ENCODE measurements at regions not wholly inside any gene's neighbourhood (a gene's known extent, or its start where the extent isn't known, plus 50 kb on each side); places are given as distances from the start of the nearest gene placed in this dataset.
"Not testable (repeated sequence)": the region's sequence is repeated elsewhere in the genome, so short reads cannot be mapped to it uniquely, and the experiment has no call there.

- no peak overlapping the region for H3K27ac ChIP-seq (ENCODE audit: poor library complexity, severe bottlenecking)
- TF ChIP-seq, protein P1, sequence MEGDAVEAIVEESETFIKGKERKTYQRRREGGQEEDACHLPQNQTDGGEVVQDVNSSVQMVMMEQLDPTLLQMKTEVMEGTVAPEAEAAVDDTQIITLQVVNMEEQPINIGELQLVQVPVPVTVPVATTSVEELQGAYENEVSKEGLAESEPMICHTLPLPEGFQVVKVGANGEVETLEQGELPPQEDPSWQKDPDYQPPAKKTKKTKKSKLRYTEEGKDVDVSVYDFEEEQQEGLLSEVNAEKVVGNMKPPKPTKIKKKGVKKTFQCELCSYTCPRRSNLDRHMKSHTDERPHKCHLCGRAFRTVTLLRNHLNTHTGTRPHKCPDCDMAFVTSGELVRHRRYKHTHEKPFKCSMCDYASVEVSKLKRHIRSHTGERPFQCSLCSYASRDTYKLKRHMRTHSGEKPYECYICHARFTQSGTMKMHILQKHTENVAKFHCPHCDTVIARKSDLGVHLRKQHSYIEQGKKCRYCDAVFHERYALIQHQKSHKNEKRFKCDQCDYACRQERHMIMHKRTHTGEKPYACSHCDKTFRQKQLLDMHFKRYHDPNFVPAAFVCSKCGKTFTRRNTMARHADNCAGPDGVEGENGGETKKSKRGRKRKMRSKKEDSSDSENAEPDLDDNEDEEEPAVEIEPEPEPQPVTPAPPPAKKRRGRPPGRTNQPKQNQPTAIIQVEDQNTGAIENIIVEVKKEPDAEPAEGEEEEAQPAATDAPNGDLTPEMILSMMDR (IDR thresholded peaks at IDR 0.05; ENCODE audit: poor library complexity, severe bottlenecking), result no peak
- ATAC-seq (ENCODE audit: low read depth), result no peak
Measured at GRCh38 chr13:78881054-78881453, 222.1 kb upstream of the OBI1 start.

DNA sequence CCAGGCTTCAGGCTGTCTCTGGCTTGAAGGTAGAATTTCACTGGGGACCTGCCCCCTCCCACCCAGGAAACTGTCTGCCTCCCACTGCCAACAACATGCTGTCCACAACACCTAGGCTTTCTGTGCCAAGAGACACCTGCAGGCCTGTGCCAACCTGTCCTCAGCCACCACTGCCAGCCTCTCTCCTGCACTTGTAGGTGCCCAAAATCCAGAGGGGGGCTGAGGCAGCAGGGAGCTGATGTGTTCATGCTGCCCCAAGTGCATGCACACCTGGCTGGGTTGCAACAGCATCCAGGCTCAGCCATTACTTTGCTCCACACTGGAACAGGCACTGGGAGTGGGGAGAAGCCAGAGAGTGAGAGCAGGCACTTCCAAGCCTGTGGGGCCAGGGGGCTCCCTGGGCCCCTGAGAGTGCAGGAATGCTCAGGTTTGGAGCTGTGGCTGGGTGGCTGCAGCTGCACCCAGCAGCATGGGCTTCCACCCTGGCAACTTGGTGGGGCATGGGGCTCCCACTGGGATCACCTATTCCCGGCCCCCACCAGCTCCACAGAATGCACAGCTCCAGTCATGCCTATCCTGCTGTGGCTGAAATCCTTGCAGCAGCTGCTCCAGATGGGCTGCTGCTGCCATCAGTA, 218.1 kb upstream of the OBI1 start:
- DNase-seq (ENCODE audit: low spot score), result no peak
- Histone ChIP-seq H3K27me3 (ENCODE audit: insufficient read depth, poor library complexity, severe bottlenecking) (no peaks in the 10 kb centered on the region), H3K9me3 (ENCODE audit: severe bottlenecking) (no peaks in the 10 kb centered on the region), H3K36me3 (ENCODE audit: low read depth) (no peaks in the 10 kb centered on the region), H3K27ac (ENCODE audit: poor library complexity, severe bottlenecking) (no peak overlapping the region), H3K4me1 (ENCODE audit: insufficient read depth, poor library complexity, severe bottlenecking) (no peaks in the 10 kb centered on the region), H3K4me3 (ENCODE audit: severe bottlenecking) (no peak overlapping the region)
- TF ChIP-seq, protein P1 (IDR thresholded peaks at IDR 0.05; ENCODE audit: poor library complexity, severe bottlenecking), result no peak
- no peak for ATAC-seq (ENCODE audit: low read depth)

More at GRCh38 chr13:78881054-78881453, 222.1 kb upstream of the OBI1 start:
- Histone ChIP-seq H3K27me3 (ENCODE audit: insufficient read depth, poor library complexity, severe bottlenecking) (no peaks in the 10 kb centered on the region), H3K4me1 (ENCODE audit: insufficient read depth, poor library complexity, severe bottlenecking) (no peaks in the 10 kb centered on the region), H3K36me3 (ENCODE audit: low read depth) (no peaks in the 10 kb centered on the region), H3K4me3 (ENCODE audit: severe bottlenecking) (no peak overlapping the region), H3K9me3 (ENCODE audit: severe bottlenecking) (no peaks in the 10 kb centered on the region)
- DNase-seq (ENCODE audit: low spot score), result no peak

- ATAC-seq (ENCODE audit: low read depth) (no peak), DNase-seq (ENCODE audit: low spot score) (no peak)
- Histone ChIP-seq H3K9me3 (ENCODE audit: severe bottlenecking) (no peaks in the 10 kb centered on the region), H3K4me1 (ENCODE audit: insufficient read depth, poor library complexity, severe bottlenecking) (no peaks in the 10 kb centered on the region), H3K27me3 (ENCODE audit: insufficient read depth, poor library complexity, severe bottlenecking) (no peaks in the 10 kb centered on the region), H3K36me3 (ENCODE audit: low read depth) (no peaks in the 10 kb centered on the region), H3K4me3 (ENCODE audit: severe bottlenecking) (no peak overlapping the region), H3K27ac (ENCODE audit: poor library complexity, severe bottlenecking) (no peak overlapping the region)
- TF ChIP-seq, protein P1 (IDR thresholded peaks at IDR 0.05; ENCODE audit: poor library complexity, severe bottlenecking), result no peak
Measured at GRCh38 chr13:78875792-78876580, 217.0 kb upstream of the OBI1 start.

DNA sequence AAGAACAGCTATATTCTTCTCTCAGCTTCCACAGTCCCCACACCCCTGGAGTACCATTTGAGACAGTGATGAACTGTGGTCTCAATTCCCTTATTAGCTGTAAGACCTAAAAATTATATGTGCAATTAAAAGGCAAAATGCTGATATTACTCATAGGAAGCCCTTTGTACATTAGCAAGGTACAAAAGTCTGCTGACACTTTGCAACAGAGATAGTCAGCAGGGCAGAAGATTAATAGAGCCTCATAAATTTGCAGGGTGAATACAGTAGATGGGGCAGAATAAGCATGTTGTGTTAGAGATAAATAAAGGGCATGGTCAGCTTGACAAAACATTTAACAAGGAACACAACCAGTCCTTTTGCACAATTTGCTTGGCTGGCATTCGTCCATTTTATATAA, 210.0 kb upstream of the OBI1 start:
- TF ChIP-seq, protein P1 (IDR thresholded peaks at IDR 0.05; ENCODE audit: poor library complexity, severe bottlenecking), result no peak
- Histone ChIP-seq H3K4me1 (ENCODE audit: insufficient read depth, poor library complexity, severe bottlenecking) (no peaks in the 10 kb centered on the region), H3K36me3 (ENCODE audit: low read depth) (no peaks in the 10 kb centered on the region), H3K27me3 (ENCODE audit: insufficient read depth, poor library complexity, severe bottlenecking) (no peaks in the 10 kb centered on the region), H3K27ac (ENCODE audit: poor library complexity, severe bottlenecking) (no peak overlapping the region), H3K4me3 (ENCODE audit: severe bottlenecking) (no peak overlapping the region), H3K9me3 (ENCODE audit: severe bottlenecking) (no peaks in the 10 kb centered on the region)
- ATAC-seq (ENCODE audit: low read depth) (no peak), DNase-seq (ENCODE audit: low spot score) (no peak)

GRCh38 chr13:78867655-78868054, 208.7 kb upstream of the OBI1 start:
- no peak for ATAC-seq (ENCODE audit: low read depth)
- no peak overlapping the region for H3K4me3 ChIP-seq (ENCODE audit: severe bottlenecking)
- TF ChIP-seq, protein P1 (IDR thresholded peaks at IDR 0.05; ENCODE audit: poor library complexity, severe bottlenecking), result no peak

GRCh38 chr13:78866076-78866475, 207.1 kb upstream of the OBI1 start:
- DNase-seq (ENCODE audit: low spot score); H3K4me3 ChIP-seq (ENCODE audit: severe bottlenecking); H3K9me3 ChIP-seq (ENCODE audit: severe bottlenecking); H3K27ac ChIP-seq (ENCODE audit: poor library complexity, severe bottlenecking); H3K36me3 ChIP-seq (ENCODE audit: low read depth); ATAC-seq (ENCODE audit: low read depth); H3K4me1 ChIP-seq (ENCODE audit: insufficient read depth, poor library complexity, severe bottlenecking); H3K27me3 ChIP-seq (ENCODE audit: insufficient read depth, poor library complexity, severe bottlenecking): not testable (repeated sequence)

More at GRCh38 chr13:78867655-78868054, 208.7 kb upstream of the OBI1 start:
- Histone ChIP-seq H3K4me1 (ENCODE audit: insufficient read depth, poor library complexity, severe bottlenecking) (no peaks in the 10 kb centered on the region), H3K9me3 (ENCODE audit: severe bottlenecking) (no peaks in the 10 kb centered on the region), H3K36me3 (ENCODE audit: low read depth) (no peaks in the 10 kb centered on the region), H3K27me3 (ENCODE audit: insufficient read depth, poor library complexity, severe bottlenecking) (no peaks in the 10 kb centered on the region), H3K27ac (ENCODE audit: poor library complexity, severe bottlenecking) (no peak overlapping the region)
- DNase-seq (ENCODE audit: low spot score), result no peak

All from RWPE2 (cell line).